Stomach (tissue), 4 donors: ENCODE measurements at regions not wholly inside any gene's neighbourhood (a gene's known extent, or its start where the extent isn't known, plus 50 kb on each side); places are given as distances from the start of the nearest gene placed in this dataset.

Experiments
- EP300 ChIP-seq: sonication (generic); formaldehyde crosslinking; IDR thresholded peaks from one replicate; pipeline ENCODE4 v1.6.1; 2017; ENCODE audit warnings: antibody characterized with exemption
- POLR2A ChIP-seq, 4 donors: fragments of 450-650 bp; IDR thresholded peaks; one replicate each; pipeline ENCODE4 v1.6.1; 2016; ENCODE audit warnings: antibody characterized with exemption in 4 of 4, control low read depth in 2 of 4, mild to moderate bottlenecking in 1 of 4, moderate library complexity in 1 of 4
- POLR2AphosphoS5 ChIP-seq, 3 donors: sonication (generic); formaldehyde crosslinking; IDR thresholded peaks; one replicate each; pipeline ENCODE4 v1.6.1; 2016; ENCODE audit warnings: antibody characterized with exemption in 3 of 3
- TF ChIP-seq, protein P1 (sequence below), 7 experiments: fragments of 450-650 bp in 4 of 7; fragments of 200-600 bp in 3 of 7; sonication (generic) in 3 of 7; IDR thresholded peaks; one replicate each; pipeline ENCODE4 v1.5.1; 2016 to 2019; ENCODE audit warnings: antibody characterized with exemption in 7 of 7, control low read depth in 2 of 7, mild to moderate bottlenecking in 1 of 7

DNA sequence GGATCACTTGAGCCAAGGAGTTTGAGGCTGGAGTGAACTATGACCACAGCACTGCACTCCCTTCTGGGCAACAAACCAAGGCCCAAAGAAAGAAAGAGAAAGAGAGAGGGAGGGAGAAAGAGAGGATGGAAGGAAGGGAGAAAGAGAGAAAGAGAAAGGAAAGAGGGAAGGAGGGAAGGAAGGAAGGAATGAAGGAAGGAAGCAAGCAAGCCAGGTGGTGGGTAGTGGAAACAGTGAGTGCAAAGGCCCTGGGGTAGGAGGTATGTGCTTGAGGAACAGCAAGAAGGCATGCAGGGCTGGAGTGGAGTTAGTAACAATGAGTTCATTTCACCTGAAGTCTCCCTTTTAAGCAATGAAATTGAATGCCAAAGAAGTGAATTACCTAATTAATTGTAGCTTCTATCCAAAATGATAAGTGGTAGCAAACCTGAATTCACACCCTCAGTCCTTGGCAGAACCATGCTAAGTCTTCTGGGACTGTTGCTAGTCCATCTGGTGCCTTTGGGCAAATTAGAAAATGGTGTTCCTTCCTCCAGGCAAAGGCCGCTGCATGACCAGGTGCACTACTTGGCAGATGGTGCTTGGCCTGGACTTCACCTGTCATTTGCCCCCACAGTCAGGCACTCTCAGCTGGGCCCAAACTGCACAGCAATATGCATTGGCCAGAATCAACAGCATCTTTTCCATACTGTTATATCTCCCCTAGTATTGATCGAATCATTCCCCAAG, 67.4 kb upstream of the MPP7 start:
- no peak for TF ChIP-seq POLR2AphosphoS5 (IDR thresholded peaks at IDR 0.05)
- no peak for TF ChIP-seq POLR2A (IDR thresholded peaks at IDR 0.05)
- no peak for TF ChIP-seq EP300
- TF ChIP-seq, protein P1, sequence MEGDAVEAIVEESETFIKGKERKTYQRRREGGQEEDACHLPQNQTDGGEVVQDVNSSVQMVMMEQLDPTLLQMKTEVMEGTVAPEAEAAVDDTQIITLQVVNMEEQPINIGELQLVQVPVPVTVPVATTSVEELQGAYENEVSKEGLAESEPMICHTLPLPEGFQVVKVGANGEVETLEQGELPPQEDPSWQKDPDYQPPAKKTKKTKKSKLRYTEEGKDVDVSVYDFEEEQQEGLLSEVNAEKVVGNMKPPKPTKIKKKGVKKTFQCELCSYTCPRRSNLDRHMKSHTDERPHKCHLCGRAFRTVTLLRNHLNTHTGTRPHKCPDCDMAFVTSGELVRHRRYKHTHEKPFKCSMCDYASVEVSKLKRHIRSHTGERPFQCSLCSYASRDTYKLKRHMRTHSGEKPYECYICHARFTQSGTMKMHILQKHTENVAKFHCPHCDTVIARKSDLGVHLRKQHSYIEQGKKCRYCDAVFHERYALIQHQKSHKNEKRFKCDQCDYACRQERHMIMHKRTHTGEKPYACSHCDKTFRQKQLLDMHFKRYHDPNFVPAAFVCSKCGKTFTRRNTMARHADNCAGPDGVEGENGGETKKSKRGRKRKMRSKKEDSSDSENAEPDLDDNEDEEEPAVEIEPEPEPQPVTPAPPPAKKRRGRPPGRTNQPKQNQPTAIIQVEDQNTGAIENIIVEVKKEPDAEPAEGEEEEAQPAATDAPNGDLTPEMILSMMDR (IDR thresholded peaks at IDR 0.05), result no peak
